ENCODE measurements at regions not wholly inside any gene's neighbourhood (a gene's known extent, or its start where the extent isn't known, plus 50 kb on each side); places are given as distances from the start of the nearest gene placed in this dataset.

- Histone ChIP-seq H3K9me3 (replicated peaks in 1 of 3) (no peaks in the 10 kb centered on the region), H3K4me1 (replicated peaks in 1 of 2) (no peaks in the 10 kb centered on the region), H3K27ac (no peak overlapping the region), H3K4me3 (no peak overlapping the region), H3K36me3 (replicated peaks in 1 of 2) (no peaks in the 10 kb centered on the region), H3K27me3 (no peaks in the 10 kb centered on the region)
- WGBS, 4 donors: 42 to 66% (median 55%) methylated on average over 2 of the region's 2 CpGs
- intact Hi-C loops (cut with DNase I): no loop called here
- TF ChIP-seq, protein P1, sequence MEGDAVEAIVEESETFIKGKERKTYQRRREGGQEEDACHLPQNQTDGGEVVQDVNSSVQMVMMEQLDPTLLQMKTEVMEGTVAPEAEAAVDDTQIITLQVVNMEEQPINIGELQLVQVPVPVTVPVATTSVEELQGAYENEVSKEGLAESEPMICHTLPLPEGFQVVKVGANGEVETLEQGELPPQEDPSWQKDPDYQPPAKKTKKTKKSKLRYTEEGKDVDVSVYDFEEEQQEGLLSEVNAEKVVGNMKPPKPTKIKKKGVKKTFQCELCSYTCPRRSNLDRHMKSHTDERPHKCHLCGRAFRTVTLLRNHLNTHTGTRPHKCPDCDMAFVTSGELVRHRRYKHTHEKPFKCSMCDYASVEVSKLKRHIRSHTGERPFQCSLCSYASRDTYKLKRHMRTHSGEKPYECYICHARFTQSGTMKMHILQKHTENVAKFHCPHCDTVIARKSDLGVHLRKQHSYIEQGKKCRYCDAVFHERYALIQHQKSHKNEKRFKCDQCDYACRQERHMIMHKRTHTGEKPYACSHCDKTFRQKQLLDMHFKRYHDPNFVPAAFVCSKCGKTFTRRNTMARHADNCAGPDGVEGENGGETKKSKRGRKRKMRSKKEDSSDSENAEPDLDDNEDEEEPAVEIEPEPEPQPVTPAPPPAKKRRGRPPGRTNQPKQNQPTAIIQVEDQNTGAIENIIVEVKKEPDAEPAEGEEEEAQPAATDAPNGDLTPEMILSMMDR (IDR thresholded peaks at IDR 0.05): no peak
- TF ChIP-seq POLR2A (IDR thresholded peaks at IDR 0.05): no peak
- DNase-seq: no peak
Observed at GRCh38 chr1:239655023-239655422, 268.7 kb downstream of the CHRM3 start.

GRCh38 chr1:239657291-239657690, 270.9 kb downstream of the CHRM3 start:
- Histone ChIP-seq H3K9me3 (replicated peaks in 1 of 3) (no peaks in the 10 kb centered on the region), H3K36me3 (replicated peaks in 1 of 2) (no peaks in the 10 kb centered on the region), H3K27ac (no peak overlapping the region), H3K4me3 (no peak overlapping the region), H3K27me3 (no peaks in the 10 kb centered on the region), H3K4me1 (replicated peaks in 1 of 2) (no peaks in the 10 kb centered on the region)
- intact Hi-C loops (cut with DNase I): no loop called here
- DNase-seq: no peak
- 77 to 81% (median 79%) methylated on average over 2 of the region's 2 CpGs for WGBS, 4 donors
- no peak for TF ChIP-seq POLR2A (IDR thresholded peaks at IDR 0.05)
- TF ChIP-seq, protein P1 (IDR thresholded peaks at IDR 0.05): no peak

GRCh38 chr1:239662950-239663349, 276.6 kb downstream of the CHRM3 start:
- no peak for TF ChIP-seq POLR2A (IDR thresholded peaks at IDR 0.05)
- TF ChIP-seq, protein P1 (IDR thresholded peaks at IDR 0.05): no peak
- Histone ChIP-seq H3K4me3 (no peak overlapping the region), H3K36me3 (replicated peaks in 1 of 2) (no peaks in the 10 kb centered on the region), H3K9me3 (replicated peaks in 1 of 3) (no peaks in the 10 kb centered on the region), H3K4me1 (replicated peaks in 1 of 2) (no peaks in the 10 kb centered on the region), H3K27ac (no peak overlapping the region), H3K27me3 (no peaks in the 10 kb centered on the region)
- intact Hi-C loops (cut with DNase I): no loop called here
- WGBS, 4 donors: 58 to 68% (median 65%) methylated on average over 3 of the region's 3 CpGs
- DNase-seq: no peak

DNA sequence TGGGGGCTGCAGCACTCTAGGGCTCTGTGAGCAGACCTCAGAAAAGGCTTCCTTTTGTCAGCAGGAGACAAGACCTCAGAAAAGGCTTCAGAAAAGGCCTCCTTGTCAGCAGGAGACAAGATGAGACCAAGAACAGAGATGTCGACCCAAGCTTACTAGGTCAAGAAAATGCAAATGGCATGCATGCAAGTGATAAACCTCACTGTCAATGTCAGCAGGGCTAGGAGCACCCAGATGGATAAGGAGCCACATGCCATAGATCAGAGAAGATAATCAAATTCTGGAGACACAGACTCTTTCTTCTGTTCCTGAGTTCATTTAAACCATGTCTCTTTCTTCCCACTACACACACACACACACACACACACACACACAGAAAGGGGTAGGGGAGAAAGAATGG, 285.9 kb downstream of the CHRM3 start:
- H3K36me3 ChIP-seq (replicated peaks in 1 of 2): no peaks in the 10 kb centered on the region
- no peak for DNase-seq
- no peaks in the 10 kb centered on the region for H3K9me3 ChIP-seq (replicated peaks in 1 of 3)
- H3K4me3 ChIP-seq: no peak overlapping the region
- no peak overlapping the region for H3K27ac ChIP-seq
- H3K4me1 ChIP-seq (replicated peaks in 1 of 2): no peaks in the 10 kb centered on the region
- no peaks in the 10 kb centered on the region for H3K27me3 ChIP-seq
- TF ChIP-seq, protein P1 (IDR thresholded peaks at IDR 0.05): no peak
- TF ChIP-seq POLR2A (IDR thresholded peaks at IDR 0.05): no peak
- WGBS, 4 donors: 46 to 74% (median 68%) methylated on average over 1 of the region's 1 CpG
- intact Hi-C loops (cut with DNase I): no loop called here
